SK-N-SH treated with all-trans-retinoic acid at 6 μM for 48 hours (cell line): ENCODE measurements at regions not wholly inside any gene's neighbourhood (a gene's known extent, or its start where the extent isn't known, plus 50 kb on each side); places are given as distances from the start of the nearest gene placed in this dataset.
A peak's percentile ranks its signal among the peaks of the same experiment; 100 is the strongest.

Source experiments
- ATAC-seq: fragments of 200-7000 bp; cut with Tn5 transposase; 3 replicates; pipeline ENCODE4 v1.9.1; 2020; ENCODE audit warnings: mild to moderate bottlenecking, moderate library complexity
- GLIS3 ChIP-seq: fragments of 250-450 bp; sonication (Bioruptor Pico); IDR thresholded peaks from 2 replicates; pipeline ENCODE4 v1.5.0; 2020; ENCODE audit warnings: mild to moderate bottlenecking, moderate library complexity
- ISL1 ChIP-seq: fragments of 250-450 bp; sonication (Bioruptor Pico); IDR thresholded peaks from 2 replicates; pipeline ENCODE4 v2.1.2; 2022; ENCODE audit warnings: mild to moderate bottlenecking, moderate library complexity
- OSR1 ChIP-seq: fragments of 250-450 bp; sonication (Bioruptor Pico); IDR thresholded peaks from 2 replicates; pipeline ENCODE4 v1.8.0; 2022; ENCODE audit warnings: moderate library complexity, mild to moderate bottlenecking, inconsistent platforms
- RARB ChIP-seq: fragments of 250-450 bp; sonication (Bioruptor Pico); IDR thresholded peaks from 2 replicates; pipeline ENCODE4 v1.8.0; 2021; ENCODE audit warnings: mild to moderate bottlenecking, moderate library complexity
- SNAI2 ChIP-seq: fragments of 250-450 bp; sonication (Bioruptor Pico); IDR thresholded peaks from 2 replicates; pipeline ENCODE4 v1.5.0; 2020; ENCODE audit warnings: mild to moderate bottlenecking, moderate library complexity
- ZFP3 ChIP-seq: fragments of 250-450 bp; sonication (Bioruptor Pico); IDR thresholded peaks from 2 replicates; pipeline ENCODE4 v1.5.0; 2020; ENCODE audit warnings: mild to moderate bottlenecking, moderate library complexity
- ZNF70 ChIP-seq: fragments of 450-650 bp; formaldehyde crosslinking; IDR thresholded peaks from 2 replicates; pipeline ENCODE4 v1.5.0; 2020; ENCODE audit warnings: mild to moderate bottlenecking, moderate library complexity
- TF ChIP-seq, protein P1 (sequence below): fragments of 250-450 bp; sonication (Bioruptor Pico); IDR thresholded peaks from 2 replicates; pipeline ENCODE4 v1.8.0; 2021; ENCODE audit warnings: low read depth, mild to moderate bottlenecking, moderate library complexity, borderline replicate concordance
- TF ChIP-seq, protein P2 (sequence below): fragments of 250-450 bp; sonication (Bioruptor Pico); IDR thresholded peaks from 2 replicates; pipeline ENCODE4 v1.5.1; 2020; ENCODE audit warnings: low read depth, mild to moderate bottlenecking, moderate library complexity
- TF ChIP-seq, protein P3 (sequence below): fragments of 250-450 bp; sonication (Bioruptor Pico); IDR thresholded peaks from 2 replicates; pipeline ENCODE4 v1.5.0; 2020; ENCODE audit warnings: mild to moderate bottlenecking, moderate library complexity

DNA sequence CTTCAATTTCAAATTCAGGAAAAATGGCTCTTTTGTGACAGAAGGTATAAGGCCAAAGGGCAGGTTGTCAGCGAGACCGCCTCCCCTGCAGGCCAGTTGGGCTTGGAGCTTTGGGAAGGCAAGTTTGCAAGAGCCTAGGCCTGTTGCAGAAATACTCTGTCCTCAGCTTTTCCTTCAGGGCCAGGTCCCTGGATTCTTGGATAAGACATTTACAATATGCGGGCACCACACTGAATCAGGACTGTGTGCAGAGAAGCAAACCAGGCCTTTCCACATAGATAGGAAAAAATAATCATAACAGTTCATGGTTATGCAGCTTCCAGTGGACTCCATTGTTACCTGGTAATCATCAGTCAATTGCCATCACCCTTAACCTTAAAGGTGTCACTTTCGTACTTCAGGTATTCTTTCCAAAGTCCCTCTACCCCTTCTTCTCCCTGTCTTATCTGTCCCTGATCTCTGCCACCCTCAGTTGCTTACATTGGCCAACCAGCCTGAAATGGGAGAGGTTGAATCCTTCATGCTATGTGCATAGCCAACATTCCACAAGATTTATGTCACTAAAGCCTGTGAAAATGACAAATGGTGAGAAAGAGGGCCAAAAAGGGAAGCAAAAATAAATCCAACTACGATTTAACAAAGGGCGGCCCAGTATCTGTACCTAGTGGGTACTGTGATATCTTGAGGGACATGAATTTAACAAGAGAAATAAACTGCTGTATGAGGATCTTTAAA is 304.5 kb upstream of the NFE2L3 start:
- ATAC-seq, result no peak
- TF ChIP-seq, protein P1, sequence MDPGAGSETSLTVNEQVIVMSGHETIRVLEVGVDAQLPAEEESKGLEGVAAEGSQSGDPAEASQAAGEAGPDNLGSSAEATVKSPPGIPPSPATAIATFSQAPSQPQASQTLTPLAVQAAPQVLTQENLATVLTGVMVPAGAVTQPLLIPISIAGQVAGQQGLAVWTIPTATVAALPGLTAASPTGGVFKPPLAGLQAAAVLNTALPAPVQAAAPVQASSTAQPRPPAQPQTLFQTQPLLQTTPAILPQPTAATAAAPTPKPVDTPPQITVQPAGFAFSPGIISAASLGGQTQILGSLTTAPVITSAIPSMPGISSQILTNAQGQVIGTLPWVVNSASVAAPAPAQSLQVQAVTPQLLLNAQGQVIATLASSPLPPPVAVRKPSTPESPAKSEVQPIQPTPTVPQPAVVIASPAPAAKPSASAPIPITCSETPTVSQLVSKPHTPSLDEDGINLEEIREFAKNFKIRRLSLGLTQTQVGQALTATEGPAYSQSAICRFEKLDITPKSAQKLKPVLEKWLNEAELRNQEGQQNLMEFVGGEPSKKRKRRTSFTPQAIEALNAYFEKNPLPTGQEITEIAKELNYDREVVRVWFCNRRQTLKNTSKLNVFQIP, result no peak
- TF ChIP-seq, protein P2, sequence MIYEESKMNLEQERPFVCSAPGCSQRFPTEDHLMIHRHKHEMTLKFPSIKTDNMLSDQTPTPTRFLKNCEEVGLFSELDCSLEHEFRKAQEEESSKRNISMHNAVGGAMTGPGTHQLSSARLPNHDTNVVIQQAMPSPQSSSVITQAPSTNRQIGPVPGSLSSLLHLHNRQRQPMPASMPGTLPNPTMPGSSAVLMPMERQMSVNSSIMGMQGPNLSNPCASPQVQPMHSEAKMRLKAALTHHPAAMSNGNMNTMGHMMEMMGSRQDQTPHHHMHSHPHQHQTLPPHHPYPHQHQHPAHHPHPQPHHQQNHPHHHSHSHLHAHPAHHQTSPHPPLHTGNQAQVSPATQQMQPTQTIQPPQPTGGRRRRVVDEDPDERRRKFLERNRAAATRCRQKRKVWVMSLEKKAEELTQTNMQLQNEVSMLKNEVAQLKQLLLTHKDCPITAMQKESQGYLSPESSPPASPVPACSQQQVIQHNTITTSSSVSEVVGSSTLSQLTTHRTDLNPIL (CRISPR knock-in tag), result peak; percentile 19; the same call in 1 of the 2 replicates
- TF ChIP-seq ISL1, result peak; percentile 61; the same call in 1 of the 2 replicates

DNA sequence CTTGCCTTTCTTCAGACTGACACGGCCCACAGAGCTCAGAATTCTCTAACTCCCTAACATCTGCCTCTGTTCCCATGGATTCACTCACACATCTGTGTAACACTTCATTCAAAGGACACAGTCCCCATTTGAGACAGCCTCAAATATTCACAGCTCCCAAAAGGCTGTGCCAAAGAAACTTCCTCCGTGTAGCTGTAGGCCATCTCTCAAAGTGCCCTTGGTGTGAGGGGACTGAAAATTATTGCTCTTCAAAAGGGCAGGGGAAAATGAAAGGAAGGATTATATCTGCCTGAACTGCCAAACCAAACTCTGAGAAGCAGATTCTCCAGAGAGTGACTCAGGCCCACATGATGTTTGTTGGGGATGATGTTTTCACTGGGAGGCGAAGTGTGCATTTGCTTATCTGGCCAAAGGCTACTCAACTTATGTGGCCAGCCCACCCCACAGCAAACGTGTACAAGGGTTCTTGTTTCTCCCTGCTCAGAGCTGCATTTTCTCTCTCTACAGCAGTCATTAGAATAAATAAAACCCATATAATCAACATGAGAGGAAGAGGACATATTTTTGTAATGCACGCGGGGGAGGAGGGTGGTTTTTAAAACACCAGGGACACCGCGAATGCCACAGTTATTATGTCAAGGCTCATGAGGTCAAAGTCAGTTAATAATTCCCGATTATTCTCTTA is 302.4 kb upstream of the NFE2L3 start:
- TF ChIP-seq OSR1 (CRISPR knock-in tag) (no peak), SNAI2 (no peak; the same call in 1 of the 2 replicates), ZFP3 (CRISPR knock-in tag) (no peak), ZNF70 (CRISPR knock-in tag) (peak; percentile 60; the same call in 1 of the 2 replicates)
- TF ChIP-seq, protein P2 (CRISPR knock-in tag), result peak; percentile 28; the same call in 1 of the 2 replicates
- TF ChIP-seq, all 23 proteins: peak for 2
- ATAC-seq, result no peak

DNA sequence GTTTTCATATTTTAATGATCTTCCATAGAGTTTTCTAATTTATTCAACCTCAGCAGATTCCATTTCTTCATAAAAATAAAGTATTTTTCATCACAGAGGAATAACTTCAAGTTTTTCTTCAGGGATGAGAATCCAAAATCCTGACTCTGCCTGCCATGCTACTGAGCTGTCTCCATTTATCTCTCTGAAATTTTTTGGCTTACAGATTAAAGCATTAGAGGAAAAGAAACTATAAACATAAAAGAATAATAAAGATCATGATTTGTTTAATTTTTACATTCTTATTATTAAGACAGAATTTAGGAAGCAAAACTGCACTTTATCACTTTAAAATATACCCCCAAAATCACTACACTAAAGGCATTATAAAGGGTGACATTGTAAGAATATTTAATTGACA is 301.8 kb upstream of the NFE2L3 start:
- no peak for TF ChIP-seq RARB (CRISPR knock-in tag)
- TF ChIP-seq, protein P2 (CRISPR knock-in tag), result peak; percentile 5; the same call in 1 of the 2 replicates
- TF ChIP-seq, all 23 proteins: peak for 1
- ATAC-seq, result no peak

DNA sequence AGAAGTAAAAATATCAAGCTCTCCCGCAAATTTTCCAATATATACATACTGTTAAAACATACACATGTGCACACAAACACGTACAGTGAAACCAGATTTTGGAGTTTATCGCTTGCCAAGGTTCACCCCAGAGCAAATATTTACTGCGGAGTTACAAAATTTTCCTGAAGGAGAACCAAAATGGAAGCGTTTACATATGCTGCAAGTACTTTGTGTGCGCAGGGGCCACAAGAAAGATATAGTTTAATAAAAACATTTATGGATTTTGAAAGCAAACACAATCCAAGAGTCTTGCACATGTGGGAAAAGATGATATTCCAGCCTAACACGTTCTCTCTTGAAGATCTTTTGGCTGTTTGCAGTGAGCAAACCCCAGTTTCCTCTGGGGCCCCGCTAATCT is 301.3 kb upstream of the NFE2L3 start:
- no peak for TF ChIP-seq ZFP3 (CRISPR knock-in tag)
- TF ChIP-seq GLIS3 (CRISPR knock-in tag), result no peak
- TF ChIP-seq ISL1, result no peak
- TF ChIP-seq, protein P3, sequence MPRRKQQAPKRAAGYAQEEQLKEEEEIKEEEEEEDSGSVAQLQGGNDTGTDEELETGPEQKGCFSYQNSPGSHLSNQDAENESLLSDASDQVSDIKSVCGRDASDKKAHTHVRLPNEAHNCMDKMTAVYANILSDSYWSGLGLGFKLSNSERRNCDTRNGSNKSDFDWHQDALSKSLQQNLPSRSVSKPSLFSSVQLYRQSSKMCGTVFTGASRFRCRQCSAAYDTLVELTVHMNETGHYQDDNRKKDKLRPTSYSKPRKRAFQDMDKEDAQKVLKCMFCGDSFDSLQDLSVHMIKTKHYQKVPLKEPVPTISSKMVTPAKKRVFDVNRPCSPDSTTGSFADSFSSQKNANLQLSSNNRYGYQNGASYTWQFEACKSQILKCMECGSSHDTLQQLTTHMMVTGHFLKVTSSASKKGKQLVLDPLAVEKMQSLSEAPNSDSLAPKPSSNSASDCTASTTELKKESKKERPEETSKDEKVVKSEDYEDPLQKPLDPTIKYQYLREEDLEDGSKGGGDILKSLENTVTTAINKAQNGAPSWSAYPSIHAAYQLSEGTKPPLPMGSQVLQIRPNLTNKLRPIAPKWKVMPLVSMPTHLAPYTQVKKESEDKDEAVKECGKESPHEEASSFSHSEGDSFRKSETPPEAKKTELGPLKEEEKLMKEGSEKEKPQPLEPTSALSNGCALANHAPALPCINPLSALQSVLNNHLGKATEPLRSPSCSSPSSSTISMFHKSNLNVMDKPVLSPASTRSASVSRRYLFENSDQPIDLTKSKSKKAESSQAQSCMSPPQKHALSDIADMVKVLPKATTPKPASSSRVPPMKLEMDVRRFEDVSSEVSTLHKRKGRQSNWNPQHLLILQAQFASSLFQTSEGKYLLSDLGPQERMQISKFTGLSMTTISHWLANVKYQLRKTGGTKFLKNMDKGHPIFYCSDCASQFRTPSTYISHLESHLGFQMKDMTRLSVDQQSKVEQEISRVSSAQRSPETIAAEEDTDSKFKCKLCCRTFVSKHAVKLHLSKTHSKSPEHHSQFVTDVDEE (CRISPR knock-in tag), result no peak
- TF ChIP-seq, all 23 proteins: peak for 0
- no peak for ATAC-seq

DNA sequence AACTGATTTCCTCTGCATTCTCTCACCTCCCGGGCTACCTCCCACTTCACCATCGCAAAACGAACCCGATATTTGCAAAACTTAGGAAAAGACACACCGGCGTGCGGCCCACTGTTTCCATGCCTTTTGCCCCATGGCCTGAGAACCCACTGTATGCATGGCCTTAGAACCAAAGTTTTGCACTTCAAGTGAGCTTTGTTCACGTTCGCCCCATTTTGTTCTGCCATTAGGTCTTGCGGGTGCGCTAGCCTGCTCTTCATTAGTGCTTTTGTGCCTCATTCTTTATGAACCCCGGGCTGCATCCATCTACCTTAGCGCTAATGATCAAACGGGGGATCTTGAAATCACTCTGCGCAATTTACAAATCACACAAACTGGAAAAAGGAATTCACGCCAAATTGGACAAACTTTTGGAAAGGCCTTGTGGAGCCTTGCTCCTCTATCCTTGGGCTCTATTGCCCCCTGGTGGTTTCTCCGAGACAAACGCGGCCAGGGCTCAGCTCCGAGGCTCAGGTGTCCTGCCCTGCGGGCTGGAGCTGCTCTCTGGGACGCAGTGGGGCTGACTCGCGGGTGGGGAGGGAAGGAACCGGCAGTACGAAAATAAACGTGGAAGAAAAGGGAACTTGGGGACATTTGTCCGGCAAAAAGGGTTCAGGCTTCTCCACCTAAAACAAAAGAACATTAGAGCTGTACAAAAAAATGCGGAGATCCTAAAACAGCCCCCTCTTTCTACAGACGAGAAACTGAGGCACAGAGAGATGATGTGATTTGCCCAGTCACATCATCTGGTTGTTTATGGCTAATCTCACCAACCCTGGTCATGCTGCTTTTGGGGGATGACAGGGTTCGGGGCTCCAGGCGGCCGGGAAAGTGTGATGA is 300.4 kb upstream of the NFE2L3 start:
- peak; percentile 88 for ATAC-seq
- TF ChIP-seq ZNF70 (CRISPR knock-in tag), result no peak
- TF ChIP-seq, protein P3 (CRISPR knock-in tag), result peak; percentile 33; the same call in 1 of the 2 replicates
